IgD-negative memory B cell (primary cell): ENCODE measurements at regions not wholly inside any gene's neighbourhood (a gene's known extent, or its start where the extent isn't known, plus 50 kb on each side); places are given as distances from the start of the nearest gene placed in this dataset.

Experiments used
- H3K27ac Mint-ChIP-seq, 3 donors: one replicate each; pipeline ENCODE4 v1.8.0; 2020 to 2022; ENCODE audit warnings: mild to moderate bottlenecking in 3 of 3, mixed read lengths in 3 of 3, moderate library complexity in 1 of 3
- H3K27me3 Mint-ChIP-seq: one replicate; pipeline ENCODE4 v1.8.0; 2021; ENCODE audit warnings: mixed read lengths
- H3K36me3 Mint-ChIP-seq: one replicate; pipeline ENCODE4 v1.8.0; 2020; ENCODE audit warnings: mild to moderate bottlenecking, mixed read lengths
- H3K4me1 Mint-ChIP-seq, 3 donors: one replicate each; pipeline ENCODE4 v1.8.0; 2020 to 2022; ENCODE audit warnings: mixed read lengths in 3 of 3, mild to moderate bottlenecking in 1 of 3
- H3K4me3 Mint-ChIP-seq, 4 donors: one replicate each; pipeline ENCODE4 v1.8.0; 2020 to 2022; ENCODE audit warnings: mild to moderate bottlenecking in 4 of 4, mixed read lengths in 4 of 4, moderate library complexity in 3 of 4
- H3K9me3 Mint-ChIP-seq, 3 donors: one replicate each; pipeline ENCODE4 v1.8.0; 2020 to 2021; ENCODE audit warnings: mixed read lengths in 3 of 3, mild to moderate bottlenecking in 1 of 3

GRCh38 chr10:60728056-60728455 is 50.2 kb upstream of the CDK1 start:
- Mint-ChIP-seq H3K27me3 (no peaks in the 10 kb centered on the region), H3K9me3 (peaks cover 0 to 2% (median 0%) of the 10 kb centered on the region in 3 donors), H3K4me3 (peak overlapping the region in 3 of 4 donors; percentile 1 to 73 (median 8)), H3K4me1 (peaks cover 31 to 65% (median 33%) of the 10 kb centered on the region in 3 donors), H3K36me3 (no peaks in the 10 kb centered on the region), H3K27ac (peak overlapping the region in 1 of 3 donors; percentile 80)

GRCh38 chr10:60726257-60726656 is 52.0 kb upstream of the CDK1 start:
- Mint-ChIP-seq H3K27me3 (no peaks in the 10 kb centered on the region), H3K9me3 (peaks cover 0 to 2% (median 0%) of the 10 kb centered on the region in 3 donors), H3K4me1 (peaks cover 19 to 62% (median 26%) of the 10 kb centered on the region in 3 donors), H3K27ac (no peak overlapping the region), H3K4me3 (peak overlapping the region in 1 of 4 donors; percentile 32), H3K36me3 (no peaks in the 10 kb centered on the region)

GRCh38 chr10:60722623-60723022 is 55.7 kb upstream of the CDK1 start:
- H3K27ac Mint-ChIP-seq, result no peak overlapping the region
- H3K4me1 Mint-ChIP-seq, result peaks cover 3 to 41% (median 15%) of the 10 kb centered on the region in 3 donors
- H3K27me3 Mint-ChIP-seq, result no peaks in the 10 kb centered on the region
- H3K4me3 Mint-ChIP-seq, result no peak overlapping the region
- peaks cover 0 to 2% (median 0%) of the 10 kb centered on the region in 3 donors for H3K9me3 Mint-ChIP-seq
- no peaks in the 10 kb centered on the region for H3K36me3 Mint-ChIP-seq

GRCh38 chr10:60719721-60720120 is 58.6 kb upstream of the CDK1 start:
- H3K27me3 Mint-ChIP-seq, result no peaks in the 10 kb centered on the region
- H3K27ac Mint-ChIP-seq, result no peak overlapping the region
- H3K36me3 Mint-ChIP-seq, result no peaks in the 10 kb centered on the region
- no peak overlapping the region for H3K4me3 Mint-ChIP-seq
- peaks cover 0 to 2% (median 0%) of the 10 kb centered on the region in 3 donors for H3K9me3 Mint-ChIP-seq
- H3K4me1 Mint-ChIP-seq, result peaks cover 0 to 17% (median 10%) of the 10 kb centered on the region in 3 donors

- Mint-ChIP-seq H3K27ac (no peak overlapping the region), H3K4me3 (no peak overlapping the region), H3K4me1 (peaks cover 8 to 21% (median 19%) of the 10 kb centered on the region in 3 donors), H3K27me3 (no peaks in the 10 kb centered on the region), H3K36me3 (no peaks in the 10 kb centered on the region), H3K9me3 (peaks cover 0 to 2% (median 0%) of the 10 kb centered on the region in 3 donors)
Measured at GRCh38 chr10:60718886-60719285, 59.4 kb upstream of the CDK1 start.

- Mint-ChIP-seq H3K27ac (no peak overlapping the region), H3K4me3 (no peak overlapping the region), H3K4me1 (peaks cover 13 to 25% (median 20%) of the 10 kb centered on the region in 3 donors), H3K27me3 (no peaks in the 10 kb centered on the region), H3K9me3 (no peaks in the 10 kb centered on the region), H3K36me3 (peaks cover 2% of the 10 kb centered on the region)
Measured at GRCh38 chr10:60717852-60718251, 60.4 kb upstream of the CDK1 start.

GRCh38 chr10:60714233-60714632 is 64.0 kb upstream of the CDK1 start:
- Mint-ChIP-seq H3K4me1 (peaks cover 16 to 22% (median 19%) of the 10 kb centered on the region in 3 donors), H3K27me3 (no peaks in the 10 kb centered on the region), H3K9me3 (no peaks in the 10 kb centered on the region), H3K27ac (no peak overlapping the region), H3K4me3 (no peak overlapping the region), H3K36me3 (peaks cover 2% of the 10 kb centered on the region)

- Mint-ChIP-seq H3K27ac (peak overlapping the region in 1 of 3 donors; percentile 36), H3K4me3 (no peak overlapping the region), H3K9me3 (peaks cover 0 to 2% (median 0%) of the 10 kb centered on the region in 3 donors), H3K36me3 (peaks cover 4% of the 10 kb centered on the region), H3K27me3 (no peaks in the 10 kb centered on the region), H3K4me1 (peaks cover 15 to 25% (median 23%) of the 10 kb centered on the region in 3 donors)
Measured at GRCh38 chr10:60711496-60711895, 66.8 kb upstream of the CDK1 start.

- H3K27ac Mint-ChIP-seq, result no peak overlapping the region
- peaks cover 20 to 31% (median 26%) of the 10 kb centered on the region in 3 donors for H3K4me1 Mint-ChIP-seq
- H3K27me3 Mint-ChIP-seq, result no peaks in the 10 kb centered on the region
- H3K36me3 Mint-ChIP-seq, result peaks cover 6% of the 10 kb centered on the region
- no peak overlapping the region for H3K4me3 Mint-ChIP-seq
- peaks cover 0 to 2% (median 0%) of the 10 kb centered on the region in 3 donors for H3K9me3 Mint-ChIP-seq
Measured at GRCh38 chr10:60710041-60710440, 68.2 kb upstream of the CDK1 start.

- peaks cover 18 to 32% (median 23%) of the 10 kb centered on the region in 3 donors for H3K4me1 Mint-ChIP-seq
- H3K4me3 Mint-ChIP-seq, result peak overlapping the region in 1 of 4 donors; percentile 6
- peaks cover 6% of the 10 kb centered on the region for H3K36me3 Mint-ChIP-seq
- peaks cover 0 to 2% (median 0%) of the 10 kb centered on the region in 3 donors for H3K9me3 Mint-ChIP-seq
- H3K27me3 Mint-ChIP-seq, result no peaks in the 10 kb centered on the region
- H3K27ac Mint-ChIP-seq, result no peak overlapping the region
Measured at GRCh38 chr10:60708666-60709065, 69.6 kb upstream of the CDK1 start.

- H3K9me3 Mint-ChIP-seq, result peaks cover 0 to 2% (median 0%) of the 10 kb centered on the region in 3 donors
- no peaks in the 10 kb centered on the region for H3K27me3 Mint-ChIP-seq
- no peak overlapping the region for H3K27ac Mint-ChIP-seq
- H3K36me3 Mint-ChIP-seq, result peaks cover 4% of the 10 kb centered on the region
- H3K4me1 Mint-ChIP-seq, result peaks cover 18 to 29% (median 21%) of the 10 kb centered on the region in 3 donors
- peak overlapping the region in 1 of 4 donors; percentile 18 for H3K4me3 Mint-ChIP-seq
Measured at GRCh38 chr10:60707841-60708240, 70.4 kb upstream of the CDK1 start.

- H3K27ac Mint-ChIP-seq, result no peak overlapping the region
Measured at GRCh38 chr10:60706146-60706545, 72.1 kb upstream of the CDK1 start.

GRCh38 chr10:60705376-60705775 is 72.9 kb upstream of the CDK1 start:
- Mint-ChIP-seq H3K4me1 (peaks cover 22 to 35% (median 26%) of the 10 kb centered on the region in 3 donors), H3K27ac (no peak overlapping the region), H3K36me3 (peaks cover 4% of the 10 kb centered on the region), H3K4me3 (no peak overlapping the region), H3K27me3 (no peaks in the 10 kb centered on the region), H3K9me3 (peaks cover 0 to 2% (median 0%) of the 10 kb centered on the region in 3 donors)

More at GRCh38 chr10:60706146-60706545, 72.1 kb upstream of the CDK1 start:
- Mint-ChIP-seq H3K9me3 (peaks cover 0 to 2% (median 0%) of the 10 kb centered on the region in 3 donors), H3K36me3 (peaks cover 4% of the 10 kb centered on the region), H3K27me3 (no peaks in the 10 kb centered on the region), H3K4me3 (no peak overlapping the region), H3K4me1 (peaks cover 23 to 35% (median 26%) of the 10 kb centered on the region in 3 donors)

- peaks cover 0 to 2% (median 0%) of the 10 kb centered on the region in 3 donors for H3K9me3 Mint-ChIP-seq
- H3K4me1 Mint-ChIP-seq, result peaks cover 22 to 32% (median 26%) of the 10 kb centered on the region in 3 donors
- H3K27ac Mint-ChIP-seq, result no peak overlapping the region
- H3K36me3 Mint-ChIP-seq, result peaks cover 4% of the 10 kb centered on the region
- H3K4me3 Mint-ChIP-seq, result no peak overlapping the region
- no peaks in the 10 kb centered on the region for H3K27me3 Mint-ChIP-seq
Measured at GRCh38 chr10:60704471-60704870, 73.8 kb upstream of the CDK1 start.

GRCh38 chr10:60703266-60704041 is 74.8 kb upstream of the CDK1 start:
- no peaks in the 10 kb centered on the region for H3K27me3 Mint-ChIP-seq
- peaks cover 2% of the 10 kb centered on the region for H3K36me3 Mint-ChIP-seq
- peak overlapping the region in 2 of 3 donors; percentile 29 to 48 for H3K27ac Mint-ChIP-seq
- H3K9me3 Mint-ChIP-seq, result peaks cover 0 to 1% (median 0%) of the 10 kb centered on the region in 3 donors
- no peak overlapping the region for H3K4me3 Mint-ChIP-seq
- peaks cover 22 to 29% (median 22%) of the 10 kb centered on the region in 3 donors for H3K4me1 Mint-ChIP-seq
